ENCODE measurements at regions not wholly inside any gene's neighbourhood (a gene's known extent, or its start where the extent isn't known, plus 50 kb on each side); places are given as distances from the start of the nearest gene placed in this dataset.
A peak's percentile ranks its signal among the peaks of the same experiment; 100 is the strongest.

DNA sequence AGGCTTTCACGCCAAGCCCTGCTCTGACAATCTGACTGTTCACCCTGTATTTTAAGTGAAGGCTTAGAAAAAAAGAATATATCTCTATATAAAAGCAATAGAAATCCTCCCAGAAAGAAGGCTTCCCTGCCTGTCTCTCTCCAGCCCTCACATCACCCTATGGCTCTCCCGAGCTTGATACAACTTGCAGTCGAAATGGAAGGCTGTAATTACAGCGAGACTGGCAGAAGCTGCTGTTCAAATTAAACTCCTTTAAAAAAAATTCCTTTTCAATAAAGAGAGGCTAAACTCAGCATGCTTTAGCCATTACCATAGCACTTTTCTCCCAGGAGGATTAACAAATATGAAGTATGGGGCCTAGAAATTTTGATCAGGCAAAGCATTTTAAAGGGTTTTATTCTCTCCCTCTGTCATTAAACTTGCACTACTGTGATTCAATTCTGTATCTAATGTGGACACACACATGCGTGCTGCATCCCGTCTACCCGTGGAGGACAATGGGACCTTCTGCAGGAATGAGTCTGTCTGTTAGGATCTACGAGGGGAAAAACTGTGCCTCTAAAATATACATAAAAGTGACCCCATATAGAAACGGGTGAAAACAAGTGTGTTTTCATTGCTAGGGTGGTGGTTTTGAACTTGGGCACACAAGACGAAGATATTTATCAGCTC lies 223.8 kb downstream of the USP6NL start:
- H3K4me3 Mint-ChIP-seq: no peak overlapping the region
- Histone ChIP-seq H4K8ac (replicated peaks; ENCODE audit: insufficient read length, low read depth, low read length) (no peak overlapping the region), H3K4ac (ENCODE audit: low read depth, low read length) (no peak overlapping the region), H4K5ac (ENCODE audit: insufficient read length, low read depth, low read length) (no peak overlapping the region), H3K23me2 (ENCODE audit: insufficient read length, low read depth, low read length, poor library complexity, severe bottlenecking) (no peaks in the 10 kb centered on the region), H3K27me3 (ENCODE audit: insufficient read depth, low read length) (no peaks in the 10 kb centered on the region), H3K23ac (ENCODE audit: insufficient read length, low read depth, low read length) (no peak overlapping the region), H3T11ph (ENCODE audit: low read length) (no peak overlapping the region), H2BK15ac (ENCODE audit: low read depth, low read length) (no peak overlapping the region), H2BK12ac (ENCODE audit: insufficient read length, low read depth, low read length) (no peak overlapping the region), H3K14ac (ENCODE audit: insufficient read depth, low read length) (no peak overlapping the region), H4K20me1 (ENCODE audit: control insufficient read depth, insufficient read depth, insufficient read length) (no peaks in the 10 kb centered on the region), H3K4me2 (ENCODE audit: insufficient read depth, insufficient read length, low read length) (no peak overlapping the region), H3K18ac (ENCODE audit: insufficient read length, low read depth, low read length) (no peak overlapping the region), H3K9ac (ENCODE audit: extremely low read depth, insufficient read length, low read length) (no peak overlapping the region), H3K9me3 (ENCODE audit: control insufficient read depth, low read depth, low read length) (no peaks in the 10 kb centered on the region), H3K79me1 (ENCODE audit: insufficient read depth, low read depth, low read length, poor library complexity, severe bottlenecking) (no peaks in the 10 kb centered on the region), H2BK120ac (ENCODE audit: low read depth, low read length, poor library complexity, severe bottlenecking) (no peak overlapping the region), H3K56ac (ENCODE audit: insufficient read length, low read depth, low read length) (no peak overlapping the region), H3K4me1 (ENCODE audit: insufficient read depth, low read length) (no peaks in the 10 kb centered on the region), H2BK20ac (ENCODE audit: low read depth, low read length, poor library complexity, severe bottlenecking) (no peak overlapping the region), H2AFZ (ENCODE audit: low read length) (no peak overlapping the region), H4K91ac (ENCODE audit: insufficient read length, low read depth, low read length) (no peak overlapping the region), H2BK5ac (ENCODE audit: insufficient read length, low read length) (no peak overlapping the region), H3K27ac (ENCODE audit: insufficient read length, low read depth, low read length) (no peak overlapping the region), H3K79me2 (ENCODE audit: insufficient read depth, low read length) (no peaks in the 10 kb centered on the region), H2AK5ac (ENCODE audit: insufficient read length, low read length) (no peak overlapping the region)
- TF ChIP-seq, protein P1, sequence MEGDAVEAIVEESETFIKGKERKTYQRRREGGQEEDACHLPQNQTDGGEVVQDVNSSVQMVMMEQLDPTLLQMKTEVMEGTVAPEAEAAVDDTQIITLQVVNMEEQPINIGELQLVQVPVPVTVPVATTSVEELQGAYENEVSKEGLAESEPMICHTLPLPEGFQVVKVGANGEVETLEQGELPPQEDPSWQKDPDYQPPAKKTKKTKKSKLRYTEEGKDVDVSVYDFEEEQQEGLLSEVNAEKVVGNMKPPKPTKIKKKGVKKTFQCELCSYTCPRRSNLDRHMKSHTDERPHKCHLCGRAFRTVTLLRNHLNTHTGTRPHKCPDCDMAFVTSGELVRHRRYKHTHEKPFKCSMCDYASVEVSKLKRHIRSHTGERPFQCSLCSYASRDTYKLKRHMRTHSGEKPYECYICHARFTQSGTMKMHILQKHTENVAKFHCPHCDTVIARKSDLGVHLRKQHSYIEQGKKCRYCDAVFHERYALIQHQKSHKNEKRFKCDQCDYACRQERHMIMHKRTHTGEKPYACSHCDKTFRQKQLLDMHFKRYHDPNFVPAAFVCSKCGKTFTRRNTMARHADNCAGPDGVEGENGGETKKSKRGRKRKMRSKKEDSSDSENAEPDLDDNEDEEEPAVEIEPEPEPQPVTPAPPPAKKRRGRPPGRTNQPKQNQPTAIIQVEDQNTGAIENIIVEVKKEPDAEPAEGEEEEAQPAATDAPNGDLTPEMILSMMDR (conservative IDR thresholded peaks at IDR 0.05): no peak
- H3K27me3 Mint-ChIP-seq (ENCODE audit: low read depth): peaks cover 5% of the 10 kb centered on the region
- H3K27ac Mint-ChIP-seq: peak overlapping the region in 1 of 3 experiments; percentile 54; a peak in 1 of 7 replicates
- H3K9me3 Mint-ChIP-seq: no peaks in the 10 kb centered on the region
- no peak for DNase-seq
- H3K36me3 Mint-ChIP-seq (ENCODE audit: insufficient read depth in 1 of 3, low read depth in 3 of 3): no peaks in the 10 kb centered on the region
- WGBS (ENCODE audit: extremely low coverage, insufficient read length, low lambda C conversion rate): no CpG with 5 or more reads among the region's 10 CpGs
- peaks cover 12 to 14% of the 10 kb centered on the region in 2 experiments for H3K4me1 Mint-ChIP-seq

Data from H9 (cell line).